ENCODE measurements at regions not wholly inside any gene's neighbourhood (a gene's known extent, or its start where the extent isn't known, plus 50 kb on each side); places are given as distances from the start of the nearest gene placed in this dataset.

- TF ChIP-seq, protein P1, sequence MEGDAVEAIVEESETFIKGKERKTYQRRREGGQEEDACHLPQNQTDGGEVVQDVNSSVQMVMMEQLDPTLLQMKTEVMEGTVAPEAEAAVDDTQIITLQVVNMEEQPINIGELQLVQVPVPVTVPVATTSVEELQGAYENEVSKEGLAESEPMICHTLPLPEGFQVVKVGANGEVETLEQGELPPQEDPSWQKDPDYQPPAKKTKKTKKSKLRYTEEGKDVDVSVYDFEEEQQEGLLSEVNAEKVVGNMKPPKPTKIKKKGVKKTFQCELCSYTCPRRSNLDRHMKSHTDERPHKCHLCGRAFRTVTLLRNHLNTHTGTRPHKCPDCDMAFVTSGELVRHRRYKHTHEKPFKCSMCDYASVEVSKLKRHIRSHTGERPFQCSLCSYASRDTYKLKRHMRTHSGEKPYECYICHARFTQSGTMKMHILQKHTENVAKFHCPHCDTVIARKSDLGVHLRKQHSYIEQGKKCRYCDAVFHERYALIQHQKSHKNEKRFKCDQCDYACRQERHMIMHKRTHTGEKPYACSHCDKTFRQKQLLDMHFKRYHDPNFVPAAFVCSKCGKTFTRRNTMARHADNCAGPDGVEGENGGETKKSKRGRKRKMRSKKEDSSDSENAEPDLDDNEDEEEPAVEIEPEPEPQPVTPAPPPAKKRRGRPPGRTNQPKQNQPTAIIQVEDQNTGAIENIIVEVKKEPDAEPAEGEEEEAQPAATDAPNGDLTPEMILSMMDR (IDR thresholded peaks at IDR 0.05), result no peak
- TF ChIP-seq POLR2AphosphoS5 (IDR thresholded peaks at IDR 0.05; ENCODE audit: insufficient read depth in 1 of 2, low read depth in 1 of 2) (no peak), POLR2A (IDR thresholded peaks at IDR 0.05) (no peak)
Measured at GRCh38 chr9:87379300-87379699, 118.4 kb upstream of the DAPK1 start.

Data from vagina (tissue), 2 donors.